ENCODE measurements at regions not wholly inside any gene's neighbourhood (a gene's known extent, or its start where the extent isn't known, plus 50 kb on each side); places are given as distances from the start of the nearest gene placed in this dataset.

- no peaks in the 10 kb centered on the region for H3K36me3 Mint-ChIP-seq (ENCODE audit: insufficient read depth, unreplicated experiment)
- H3K27ac Mint-ChIP-seq (ENCODE audit: low read depth, unreplicated experiment): no peak overlapping the region
- ChIA-PET POLR2A (no interaction called here), CTCF (interaction anchor here (1.2 kb wide), 1 partner anchor 12 kb away, joined by 4 read pairs; no protein-coding TSS in a partner anchor)
- BruUV-seq (replicated peaks): no TSS peak
- no peak overlapping the region for H3K4me3 Mint-ChIP-seq (ENCODE audit: unreplicated experiment)
- no peak for TF ChIP-seq CTCF (IDR thresholded peaks at IDR 0.05; ENCODE audit: unreplicated experiment)
- DNase-seq (ENCODE audit: unreplicated experiment): no peak
- peaks cover 32% of the 10 kb centered on the region for H3K4me1 Mint-ChIP-seq (ENCODE audit: insufficient read depth, unreplicated experiment)
- H3K9me3 Mint-ChIP-seq (ENCODE audit: unreplicated experiment): no peaks in the 10 kb centered on the region
- intact Hi-C loops (cut with micrococcal nuclease): no loop called here
- no peaks in the 10 kb centered on the region for H3K27me3 Mint-ChIP-seq (ENCODE audit: insufficient read depth, unreplicated experiment)
These were observed 309.3 kb downstream of the GPR37 start for GRCh38 chr7:124456286-124456685.

- intact Hi-C loops (cut with micrococcal nuclease): no loop called here
- Mint-ChIP-seq H3K4me1 (ENCODE audit: insufficient read depth, unreplicated experiment) (peaks cover under 1% of the 10 kb centered on the region), H3K9me3 (ENCODE audit: unreplicated experiment) (no peaks in the 10 kb centered on the region), H3K27ac (ENCODE audit: low read depth, unreplicated experiment) (no peak overlapping the region), H3K4me3 (ENCODE audit: unreplicated experiment) (no peak overlapping the region), H3K27me3 (ENCODE audit: insufficient read depth, unreplicated experiment) (no peaks in the 10 kb centered on the region), H3K36me3 (ENCODE audit: insufficient read depth, unreplicated experiment) (no peaks in the 10 kb centered on the region)
- DNase-seq (ENCODE audit: unreplicated experiment): no peak
- no peak for TF ChIP-seq CTCF (IDR thresholded peaks at IDR 0.05; ENCODE audit: unreplicated experiment)
- POLR2A ChIA-PET: no interaction called here
- CTCF ChIA-PET: interaction anchor here (0.7 kb wide), 1 partner anchor 142 kb away, joined by 3 read pairs; no protein-coding TSS in a partner anchor
- BruUV-seq (replicated peaks): no TSS peak
These were observed 313.4 kb downstream of the GPR37 start for GRCh38 chr7:124452186-124452585.

GRCh38 chr7:124449896-124450295 is 315.7 kb downstream of the GPR37 start:
- CTCF ChIA-PET: no interaction called here
- no peak for DNase-seq (ENCODE audit: unreplicated experiment)
- POLR2A ChIA-PET: interaction anchor here (0.6 kb wide), 1 partner anchor 17 kb away, joined by 4 read pairs; no protein-coding TSS in a partner anchor
- no TSS peak for BruUV-seq (replicated peaks)
- intact Hi-C loops (cut with micrococcal nuclease): no loop called here
- H3K4me1 Mint-ChIP-seq (ENCODE audit: insufficient read depth, unreplicated experiment): no peaks in the 10 kb centered on the region
- H3K9me3 Mint-ChIP-seq (ENCODE audit: unreplicated experiment): no peaks in the 10 kb centered on the region
- H3K36me3 Mint-ChIP-seq (ENCODE audit: insufficient read depth, unreplicated experiment): no peaks in the 10 kb centered on the region
- H3K27ac Mint-ChIP-seq (ENCODE audit: low read depth, unreplicated experiment): no peak overlapping the region
- H3K4me3 Mint-ChIP-seq (ENCODE audit: unreplicated experiment): no peak overlapping the region
- no peak for TF ChIP-seq CTCF (IDR thresholded peaks at IDR 0.05; ENCODE audit: unreplicated experiment)
- H3K27me3 Mint-ChIP-seq (ENCODE audit: insufficient read depth, unreplicated experiment): no peaks in the 10 kb centered on the region

GRCh38 chr7:124444696-124445480 is 320.7 kb downstream of the GPR37 start:
- BruUV-seq (replicated peaks): no TSS peak
- no peak overlapping the region for H3K27ac Mint-ChIP-seq (ENCODE audit: low read depth, unreplicated experiment)

More at GRCh38 chr7:124444696-124445480, 320.7 kb downstream of the GPR37 start:
- Mint-ChIP-seq H3K4me3 (ENCODE audit: unreplicated experiment) (no peak overlapping the region), H3K36me3 (ENCODE audit: insufficient read depth, unreplicated experiment) (no peaks in the 10 kb centered on the region), H3K4me1 (ENCODE audit: insufficient read depth, unreplicated experiment) (no peaks in the 10 kb centered on the region), H3K27me3 (ENCODE audit: insufficient read depth, unreplicated experiment) (no peaks in the 10 kb centered on the region), H3K9me3 (ENCODE audit: unreplicated experiment) (no peaks in the 10 kb centered on the region)
- CTCF ChIA-PET: interaction anchor here (0.9 kb wide), 1 partner anchor 12 kb away, joined by 4 read pairs; no protein-coding TSS in a partner anchor
- intact Hi-C loops (cut with micrococcal nuclease): no loop called here
- POLR2A ChIA-PET: no interaction called here
- TF ChIP-seq CTCF (IDR thresholded peaks at IDR 0.05; ENCODE audit: unreplicated experiment): no peak
- no peak for DNase-seq (ENCODE audit: unreplicated experiment)

All from MCF 10A (cell line).